Esophagus muscularis mucosa (tissue), 2 donors: ENCODE measurements at regions not wholly inside any gene's neighbourhood (a gene's known extent, or its start where the extent isn't known, plus 50 kb on each side); places are given as distances from the start of the nearest gene placed in this dataset.

Source experiments
- POLR2A ChIP-seq: fragments of 450-650 bp; IDR thresholded peaks from one replicate; pipeline ENCODE4 v1.6.1; 2017; ENCODE audit warnings: antibody characterized with exemption, moderate library complexity, mild to moderate bottlenecking, low read depth
- POLR2AphosphoS5 ChIP-seq, 2 donors: sonication (generic); formaldehyde crosslinking; IDR thresholded peaks; one replicate each; pipeline ENCODE4 v1.6.1; 2017; ENCODE audit warnings: antibody characterized with exemption in 2 of 2

DNA sequence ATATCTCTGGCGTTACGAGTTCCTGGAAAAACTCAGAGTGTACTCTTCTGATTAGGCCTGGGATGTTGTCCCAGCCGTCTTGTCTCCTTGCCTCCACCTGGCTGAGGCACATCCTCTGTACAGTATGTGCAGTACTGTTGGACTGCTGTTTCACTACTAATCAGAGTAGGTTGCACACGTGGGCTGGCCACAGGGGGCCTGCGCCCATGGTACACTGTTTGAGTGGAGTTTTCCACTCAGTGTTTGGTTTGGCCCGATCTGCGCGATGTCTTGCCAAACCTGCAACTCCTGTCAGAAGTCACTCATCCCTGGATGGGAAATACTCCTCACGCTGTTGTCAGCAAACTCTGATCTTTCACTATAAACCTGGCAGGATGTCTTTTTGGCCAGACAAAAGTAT, 189.6 kb upstream of the CSNK1A1L start:
- TF ChIP-seq POLR2AphosphoS5 (IDR thresholded peaks at IDR 0.05) (peak; percentile 52 to 53), POLR2A (no peak)
